SK-N-SH (cell line): ENCODE measurements at regions not wholly inside any gene's neighbourhood (a gene's known extent, or its start where the extent isn't known, plus 50 kb on each side); places are given as distances from the start of the nearest gene placed in this dataset.

Experiments used
- GABPA ChIP-seq: IDR thresholded peaks from 2 replicates; pipeline ENCODE4 v1.4.0; 2012; ENCODE audit warnings: low read depth, mild to moderate bottlenecking
- TAF1 ChIP-seq: IDR thresholded peaks from 2 replicates; pipeline ENCODE4 v1.6.1; 2012; ENCODE audit warnings: low read depth, mild to moderate bottlenecking, low read length, moderate library complexity, borderline replicate concordance
- TF ChIP-seq, protein P1 (sequence below): fragments of 200-600 bp; sonication (generic); IDR thresholded peaks from 2 replicates; pipeline ENCODE4 v1.6.1; 2017; ENCODE audit warnings: antibody characterized with exemption, mild to moderate bottlenecking, moderate library complexity

DNA sequence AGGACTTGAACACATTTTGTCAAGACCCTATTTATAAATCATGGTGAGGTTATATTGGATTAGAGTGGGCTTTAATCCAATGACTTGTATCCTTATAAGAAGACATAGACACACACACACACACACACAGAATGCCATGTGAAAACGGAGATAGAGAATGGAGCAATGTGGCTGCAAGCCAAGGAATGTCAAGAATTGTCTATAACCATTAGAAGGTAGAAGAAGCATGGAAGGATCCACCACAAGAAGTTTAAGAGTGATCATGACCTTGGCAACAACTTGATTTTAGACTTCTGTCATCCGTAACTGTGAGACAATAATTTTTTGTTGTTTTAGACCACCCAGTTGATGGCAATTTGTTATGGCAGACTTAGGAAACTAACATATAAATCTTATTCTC is 514.2 kb downstream of the TFEC start:
- TF ChIP-seq TAF1 = no peak
- TF ChIP-seq, protein P1, sequence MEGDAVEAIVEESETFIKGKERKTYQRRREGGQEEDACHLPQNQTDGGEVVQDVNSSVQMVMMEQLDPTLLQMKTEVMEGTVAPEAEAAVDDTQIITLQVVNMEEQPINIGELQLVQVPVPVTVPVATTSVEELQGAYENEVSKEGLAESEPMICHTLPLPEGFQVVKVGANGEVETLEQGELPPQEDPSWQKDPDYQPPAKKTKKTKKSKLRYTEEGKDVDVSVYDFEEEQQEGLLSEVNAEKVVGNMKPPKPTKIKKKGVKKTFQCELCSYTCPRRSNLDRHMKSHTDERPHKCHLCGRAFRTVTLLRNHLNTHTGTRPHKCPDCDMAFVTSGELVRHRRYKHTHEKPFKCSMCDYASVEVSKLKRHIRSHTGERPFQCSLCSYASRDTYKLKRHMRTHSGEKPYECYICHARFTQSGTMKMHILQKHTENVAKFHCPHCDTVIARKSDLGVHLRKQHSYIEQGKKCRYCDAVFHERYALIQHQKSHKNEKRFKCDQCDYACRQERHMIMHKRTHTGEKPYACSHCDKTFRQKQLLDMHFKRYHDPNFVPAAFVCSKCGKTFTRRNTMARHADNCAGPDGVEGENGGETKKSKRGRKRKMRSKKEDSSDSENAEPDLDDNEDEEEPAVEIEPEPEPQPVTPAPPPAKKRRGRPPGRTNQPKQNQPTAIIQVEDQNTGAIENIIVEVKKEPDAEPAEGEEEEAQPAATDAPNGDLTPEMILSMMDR = no peak
- TF ChIP-seq GABPA = no peak
